Ishikawa (cell line): ENCODE measurements at regions not wholly inside any gene's neighbourhood (a gene's known extent, or its start where the extent isn't known, plus 50 kb on each side); places are given as distances from the start of the nearest gene placed in this dataset.

Experiments
- CEBPB ChIP-seq: IDR thresholded peaks from 2 replicates; pipeline ENCODE4 v1.6.1; 2012
- CREB1 ChIP-seq: IDR thresholded peaks from 2 replicates; pipeline ENCODE4 v1.6.1; 2012; ENCODE audit warnings: low read depth
- EGR1 ChIP-seq: IDR thresholded peaks from 2 replicates; pipeline ENCODE4 v1.6.1; 2012
- EP300 ChIP-seq: IDR thresholded peaks from 2 replicates; pipeline ENCODE4 v1.6.1; 2012; ENCODE audit warnings: borderline replicate concordance
- FOXM1 ChIP-seq: IDR thresholded peaks from 2 replicates; pipeline ENCODE4 v1.6.1; 2012; ENCODE audit warnings: low read depth, borderline replicate concordance
- MAX ChIP-seq: IDR thresholded peaks from 2 replicates; pipeline ENCODE4 v1.6.1; 2012
- NFIC ChIP-seq: IDR thresholded peaks from 2 replicates; pipeline ENCODE4 v1.6.1; 2012
- RAD21 ChIP-seq: IDR thresholded peaks from 2 replicates; pipeline ENCODE4 v1.6.1; 2012; ENCODE audit warnings: low read depth
- REST ChIP-seq: IDR thresholded peaks from 2 replicates; pipeline ENCODE4 v1.6.1; 2012; ENCODE audit warnings: low read depth, mild to moderate bottlenecking
- TAF1 ChIP-seq: IDR thresholded peaks from 2 replicates; pipeline ENCODE4 v1.6.1; 2012; ENCODE audit warnings: low read depth, mild to moderate bottlenecking
- TCF12 ChIP-seq: IDR thresholded peaks from 2 replicates; pipeline ENCODE4 v1.6.1; 2012; ENCODE audit warnings: low read depth
- TEAD4 ChIP-seq: IDR thresholded peaks from 2 replicates; pipeline ENCODE4 v1.6.1; 2012
- USF1 ChIP-seq: IDR thresholded peaks from 2 replicates; pipeline ENCODE4 v1.6.1; 2012
- YY1 ChIP-seq: IDR thresholded peaks from 2 replicates; pipeline ENCODE4 v1.6.1; 2012; ENCODE audit warnings: low read depth
- ZBTB7A ChIP-seq: IDR thresholded peaks from 2 replicates; pipeline ENCODE4 v1.6.1; 2012; ENCODE audit warnings: low read depth

- TF ChIP-seq RAD21 (no peak), ZBTB7A (no peak), CREB1 (no peak), REST (no peak), MAX (no peak), CEBPB (no peak), EP300 (no peak), YY1 (no peak), TEAD4 (no peak), TCF12 (no peak), TAF1 (no peak)
Measured at GRCh38 chr11:119897576-119897975, 168.6 kb upstream of the NECTIN1 start.

GRCh38 chr11:119897046-119897440 lies 168.0 kb upstream of the NECTIN1 start:
- TF ChIP-seq EGR1 (no peak), USF1 (no peak), NFIC (no peak), YY1 (no peak), TCF12 (no peak), MAX (no peak), EP300 (no peak), CEBPB (no peak), TEAD4 (no peak), FOXM1 (no peak), CREB1 (no peak), TAF1 (no peak), REST (no peak), RAD21 (no peak), ZBTB7A (no peak)

- no peak for TF ChIP-seq CREB1
- TF ChIP-seq TCF12: no peak
- no peak for TF ChIP-seq YY1
- TF ChIP-seq TEAD4: no peak
- no peak for TF ChIP-seq CEBPB
- no peak for TF ChIP-seq USF1
- TF ChIP-seq TAF1: no peak
- TF ChIP-seq EP300: no peak
- TF ChIP-seq EGR1: no peak
- TF ChIP-seq MAX: no peak
- TF ChIP-seq ZBTB7A: no peak
- TF ChIP-seq FOXM1: no peak
- TF ChIP-seq REST: no peak
- TF ChIP-seq RAD21: no peak
- no peak for TF ChIP-seq NFIC
Measured at GRCh38 chr11:119896387-119897045, 167.5 kb upstream of the NECTIN1 start.

GRCh38 chr11:119895981-119896380 lies 167.0 kb upstream of the NECTIN1 start:
- TF ChIP-seq REST: no peak
- TF ChIP-seq YY1: no peak
- TF ChIP-seq CREB1: no peak
- no peak for TF ChIP-seq TAF1
- TF ChIP-seq ZBTB7A: no peak
- TF ChIP-seq NFIC: no peak
- no peak for TF ChIP-seq RAD21
- TF ChIP-seq CEBPB: no peak
- no peak for TF ChIP-seq FOXM1
- TF ChIP-seq TEAD4: no peak
- no peak for TF ChIP-seq USF1
- TF ChIP-seq EP300: no peak
- TF ChIP-seq MAX: no peak
- TF ChIP-seq EGR1: no peak
- no peak for TF ChIP-seq TCF12
